Fibroblast of gingiva (primary cell): ENCODE measurements at regions not wholly inside any gene's neighbourhood (a gene's known extent, or its start where the extent isn't known, plus 50 kb on each side); places are given as distances from the start of the nearest gene placed in this dataset.

Experiments
- DNase-seq: peaks from one replicate; pipeline ENCODE4 v3.0.0-alpha.2; 2011; ENCODE audit warnings: low read depth

DNA sequence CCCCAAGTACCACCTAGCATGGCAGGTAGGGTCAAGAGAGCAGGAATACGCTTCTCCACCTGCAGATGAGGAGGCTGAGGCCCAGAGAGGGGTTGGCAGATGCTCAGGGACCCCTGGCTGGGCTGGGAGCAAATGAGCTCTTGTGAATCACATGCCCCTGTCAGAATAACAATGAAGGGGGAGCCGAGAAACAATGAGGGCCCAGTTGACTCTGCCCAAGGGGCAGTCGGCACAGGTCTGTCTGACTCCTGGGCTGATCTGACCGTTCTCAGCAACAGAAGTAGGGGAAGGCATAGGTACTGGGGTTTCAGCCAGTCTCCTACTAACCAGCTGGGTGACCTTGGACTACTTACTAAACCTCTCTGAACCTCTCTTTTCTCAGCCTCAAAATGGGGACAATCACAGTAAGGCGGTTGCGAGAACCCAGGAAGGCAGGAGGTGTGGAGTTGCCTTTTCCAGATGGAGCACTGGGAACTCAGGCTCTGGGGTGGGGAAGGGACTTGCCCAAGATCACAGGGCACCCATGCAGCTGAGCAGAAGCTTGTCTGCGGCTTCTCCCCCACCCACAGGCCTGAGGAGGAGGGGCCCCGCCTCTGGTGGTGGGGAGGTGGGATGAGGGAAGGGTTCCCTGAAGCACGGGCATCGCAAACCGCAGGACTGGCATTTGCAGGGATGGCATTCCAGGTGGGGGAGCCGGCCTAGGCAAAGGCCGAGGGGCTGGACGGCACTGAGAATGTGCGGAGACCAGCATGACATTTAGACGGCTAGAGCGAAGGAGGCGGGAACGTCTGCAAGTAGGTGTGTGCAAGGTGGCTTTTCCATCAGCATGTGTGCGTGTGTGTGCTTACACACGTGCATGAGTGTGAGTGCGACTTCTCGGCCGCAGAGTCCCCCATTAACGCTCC is 163.0 kb downstream of the MN1 start:
- no peak for DNase-seq

DNA sequence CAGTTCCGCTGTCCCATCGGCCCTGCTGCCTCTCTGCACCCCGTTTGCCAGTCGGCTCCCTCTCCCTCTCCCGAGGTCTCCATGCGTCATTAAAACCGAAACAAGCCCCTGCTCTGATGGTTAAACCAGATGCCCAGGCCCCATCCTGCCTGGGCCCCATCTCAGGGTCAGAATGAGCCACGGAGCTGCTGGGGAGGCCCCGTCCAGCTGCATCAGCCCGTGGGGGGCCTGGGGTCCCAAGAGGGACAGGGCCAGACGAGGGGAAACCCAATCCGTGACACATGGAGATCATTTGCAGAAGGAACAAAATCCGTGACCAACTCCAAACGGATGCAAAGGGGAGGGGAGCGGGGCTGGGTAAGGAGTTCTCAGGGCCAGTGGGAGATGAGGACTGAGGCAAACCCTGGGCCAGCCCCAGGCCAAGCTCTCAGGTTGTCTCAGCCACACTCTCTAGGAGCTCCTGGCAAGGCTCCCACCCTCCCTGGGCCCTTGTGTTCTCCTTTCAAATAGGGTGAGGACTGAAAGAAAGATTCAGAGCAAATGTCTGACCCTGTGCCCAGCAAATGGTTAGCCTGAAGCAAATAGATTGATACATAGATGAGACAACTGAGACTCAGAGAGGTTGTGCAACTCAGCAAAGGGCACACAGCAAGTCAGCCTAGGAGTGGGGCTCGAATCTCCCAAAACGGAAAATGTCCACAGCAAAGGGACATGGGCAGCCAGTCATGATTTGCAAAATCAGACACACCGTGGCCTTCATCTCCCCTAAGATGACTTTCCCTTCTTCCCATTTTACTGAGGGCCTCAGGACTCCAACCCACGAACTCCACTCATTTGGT is 162.1 kb downstream of the MN1 start:
- DNase-seq: peak; percentile 32

DNA sequence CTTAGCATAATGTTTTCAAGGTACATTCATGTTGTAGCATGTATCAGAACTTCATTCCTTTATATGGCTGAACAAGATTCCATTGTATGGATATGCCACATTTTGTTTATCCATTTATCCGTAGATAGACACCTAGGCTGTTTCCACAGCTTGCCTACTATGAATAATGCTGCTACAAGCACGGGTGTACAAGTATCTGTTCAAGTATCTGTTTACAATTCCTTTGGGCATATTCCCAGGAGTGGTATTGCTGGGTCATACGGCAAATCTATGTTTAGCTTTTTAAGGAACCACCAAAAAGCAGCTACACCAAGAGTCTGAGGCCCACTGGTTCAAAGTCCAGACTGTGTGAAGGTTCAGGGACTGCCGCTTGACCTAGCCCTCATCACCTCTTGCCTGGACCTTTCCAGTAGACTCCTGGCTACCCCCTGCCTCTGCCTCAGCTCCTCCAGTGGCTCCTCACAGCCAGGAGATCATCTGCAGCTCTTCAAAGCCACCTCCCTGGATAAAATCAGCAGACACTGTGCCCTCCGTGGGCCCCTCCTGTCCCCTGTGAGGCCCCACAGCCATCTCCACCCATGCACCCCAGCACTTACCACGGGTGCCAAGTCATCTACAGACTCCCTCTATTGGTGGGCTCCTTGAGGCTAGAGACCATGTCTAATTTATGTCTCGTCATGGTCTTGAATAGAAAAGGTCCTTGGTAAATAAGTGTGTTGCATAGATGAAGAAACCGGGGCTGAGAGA is 160.3 kb downstream of the MN1 start:
- peak; percentile 46 for DNase-seq

DNA sequence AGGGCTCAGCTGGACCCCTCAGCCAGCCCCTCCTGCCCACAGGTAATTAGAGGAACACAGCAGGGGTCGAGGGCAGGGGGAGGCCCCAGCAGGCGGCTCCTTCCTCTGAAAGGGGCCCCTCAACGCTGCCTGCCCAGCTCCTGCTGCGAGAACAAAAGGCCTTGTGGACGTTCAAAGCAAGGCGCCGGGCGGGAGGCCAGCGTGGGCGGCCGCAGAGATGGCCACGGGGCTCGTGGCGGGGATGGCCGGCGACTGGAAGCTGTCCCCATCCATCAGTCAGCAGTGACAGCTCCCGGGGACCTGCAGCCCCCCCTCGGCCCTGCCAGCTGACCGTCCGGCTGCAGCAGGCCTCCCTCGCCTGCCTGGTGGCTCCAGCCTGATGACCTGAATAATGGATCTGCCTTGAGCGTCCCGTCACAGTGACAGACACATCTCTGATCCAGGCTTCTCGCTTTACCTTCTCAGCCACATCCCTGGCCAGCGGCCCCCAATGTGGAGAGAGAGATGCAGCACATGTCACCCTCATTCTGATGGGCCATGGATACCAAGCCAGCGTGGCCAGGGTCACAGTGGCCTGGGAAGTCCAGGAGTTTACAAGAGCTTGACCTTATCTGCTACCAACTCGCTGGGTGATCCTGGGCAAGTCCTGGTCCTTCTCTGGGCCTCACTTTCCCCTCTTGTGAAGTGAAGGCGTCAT is 159.3 kb downstream of the MN1 start:
- no peak for DNase-seq

DNA sequence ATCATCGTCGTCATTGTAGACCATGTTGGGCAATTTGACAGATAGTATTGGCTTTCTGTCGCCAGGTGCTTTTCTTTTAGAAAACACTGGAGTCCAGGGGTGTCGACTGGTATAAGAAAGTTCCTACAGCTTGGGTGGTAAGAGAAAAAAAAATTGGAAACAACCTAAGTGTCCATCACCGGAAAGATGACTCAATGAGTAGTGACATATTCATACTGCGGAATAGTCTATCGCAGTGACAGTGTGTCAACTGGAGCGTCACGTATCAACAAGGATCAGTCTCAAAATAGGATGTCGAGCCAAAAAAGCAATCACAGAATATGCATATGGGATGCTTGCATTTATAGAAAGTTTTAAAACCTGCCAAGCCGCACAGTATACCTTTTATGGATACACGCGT is 157.6 kb downstream of the MN1 start:
- DNase-seq: no peak

DNA sequence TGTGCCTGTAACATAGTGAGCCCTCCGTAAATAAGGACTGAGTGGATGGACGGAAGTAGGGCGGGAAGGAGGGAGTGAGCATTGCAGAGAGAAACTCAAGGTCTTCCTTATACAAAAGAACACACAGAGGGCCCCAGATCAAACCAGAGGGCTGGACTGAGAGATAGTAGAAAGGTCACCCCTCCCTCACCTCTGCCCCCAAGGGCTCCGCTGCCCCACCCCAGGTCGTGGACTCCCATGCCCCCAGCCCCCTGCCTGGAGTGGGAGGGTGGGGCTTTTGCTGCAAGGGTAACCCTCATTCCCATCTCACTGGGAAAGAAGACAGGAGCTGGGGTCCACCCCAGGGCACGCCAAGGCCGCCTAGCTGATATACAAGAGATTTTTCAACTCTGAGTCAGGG is 157.0 kb downstream of the MN1 start:
- DNase-seq: no peak

DNA sequence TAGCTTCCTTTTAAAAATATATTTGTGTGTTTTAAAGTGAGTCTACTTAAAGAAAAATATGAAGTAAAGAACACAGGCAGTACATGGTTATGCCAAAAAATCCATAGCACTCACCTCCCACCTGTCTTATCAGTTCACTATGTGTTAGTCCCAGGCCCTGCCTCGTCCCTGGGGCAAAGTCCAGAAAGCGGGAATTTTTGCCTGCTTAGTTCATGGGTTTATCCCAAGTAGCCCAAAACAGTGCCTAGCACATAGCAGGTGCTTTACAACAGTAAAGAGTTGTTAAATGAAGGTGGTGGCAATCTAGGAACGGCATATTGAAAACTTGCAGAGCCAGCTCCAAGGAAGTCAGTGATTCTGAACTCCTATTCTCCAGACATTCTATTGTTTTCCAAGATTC is 154.0 kb downstream of the MN1 start:
- no peak for DNase-seq

DNA sequence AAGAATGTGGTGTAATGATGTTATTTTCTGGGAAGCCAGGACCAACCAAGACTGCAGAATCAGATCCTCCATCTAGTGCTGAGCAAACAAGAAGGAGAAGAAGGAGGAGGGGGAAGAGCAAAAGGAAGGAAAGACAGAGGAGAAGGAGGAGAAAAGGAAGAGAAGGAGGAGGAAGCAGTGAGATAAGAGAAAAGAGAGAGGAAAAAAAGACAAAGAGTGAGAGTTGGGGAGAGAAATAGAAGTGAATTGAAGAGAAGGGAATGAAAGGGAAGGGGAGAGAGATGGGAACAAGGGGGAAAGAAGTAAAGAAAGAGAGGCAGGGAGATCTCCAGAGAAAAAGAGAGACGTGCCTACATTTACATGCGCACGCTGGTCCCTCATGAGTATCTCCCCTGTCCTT is 153.5 kb downstream of the MN1 start:
- no peak for DNase-seq

DNA sequence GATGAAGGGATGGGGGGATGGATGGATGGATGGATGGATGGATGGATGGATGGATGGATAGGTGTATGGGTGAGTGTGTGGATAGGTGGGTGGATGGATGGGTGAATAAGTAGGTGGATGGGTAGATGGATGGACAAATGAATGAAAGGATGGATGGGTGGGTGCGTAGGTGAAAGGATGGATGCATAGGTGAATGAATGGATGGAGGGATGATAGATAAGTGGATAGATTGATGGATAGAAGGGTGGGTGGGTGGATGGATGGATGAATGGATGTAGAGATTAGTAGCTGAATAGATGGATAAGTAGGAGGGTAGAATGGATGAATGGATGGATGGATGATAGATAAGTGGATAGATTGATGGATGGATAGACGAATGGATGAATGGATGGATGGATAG is 152.7 kb downstream of the MN1 start:
- DNase-seq: no peak

DNA sequence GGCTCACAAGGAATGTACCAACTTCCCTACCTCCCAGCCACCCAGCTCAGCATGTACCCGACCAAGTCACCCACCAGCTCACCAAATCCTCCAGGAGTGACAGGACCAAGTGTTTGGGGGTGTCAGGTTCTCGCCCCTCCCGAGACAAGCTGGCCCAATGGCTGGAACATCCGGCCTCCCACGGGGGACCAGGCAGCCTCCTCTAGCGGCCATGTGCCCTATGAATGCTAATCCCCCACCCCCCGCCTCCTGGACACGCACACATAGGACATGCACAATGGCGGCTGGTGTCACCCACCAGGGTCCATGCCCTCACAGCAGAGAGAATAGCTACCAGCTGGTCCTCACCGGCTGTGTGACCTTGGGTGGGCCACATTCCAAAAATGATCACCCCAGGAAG is 151.0 kb downstream of the MN1 start:
- no peak for DNase-seq

DNA sequence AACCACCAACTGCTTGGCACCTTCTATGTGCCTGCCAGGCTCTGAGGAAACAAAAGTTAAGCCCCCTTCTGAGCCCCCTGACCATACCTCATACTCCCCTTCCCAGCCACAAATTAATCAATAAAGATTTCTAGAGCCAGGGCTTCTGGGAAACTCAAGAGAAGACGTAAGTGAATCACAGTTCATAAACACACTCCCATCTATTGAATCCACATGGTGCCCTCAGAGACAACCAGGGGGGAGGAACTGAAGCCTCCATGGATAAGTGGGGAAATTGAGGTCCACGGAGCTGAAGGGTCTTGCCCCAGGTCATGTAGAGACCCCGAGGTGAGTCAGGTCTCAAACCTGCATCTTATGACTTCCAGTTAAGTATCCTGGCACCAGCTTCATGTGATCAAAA is 150.6 kb downstream of the MN1 start:
- DNase-seq: no peak

DNA sequence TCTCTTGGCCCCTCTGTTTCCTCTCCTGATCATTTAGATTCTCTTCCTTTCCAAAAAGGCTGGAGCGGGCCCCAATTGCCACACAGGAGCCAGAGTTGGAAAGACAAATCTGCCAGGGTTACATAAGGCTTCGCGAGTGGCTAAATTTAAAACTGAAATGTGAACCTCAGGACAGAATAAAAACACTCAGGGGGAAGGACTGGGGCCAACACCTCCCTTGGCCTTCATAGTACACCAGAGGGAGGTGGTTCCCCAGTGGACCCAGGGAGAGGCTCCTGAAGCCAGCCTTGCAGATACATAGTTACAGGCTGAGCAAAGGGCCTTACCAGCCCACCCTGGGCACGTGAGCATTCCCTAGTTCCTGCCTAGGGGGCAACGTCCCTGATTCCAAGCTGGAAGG is 150.1 kb downstream of the MN1 start:
- peak; percentile 32 for DNase-seq

DNA sequence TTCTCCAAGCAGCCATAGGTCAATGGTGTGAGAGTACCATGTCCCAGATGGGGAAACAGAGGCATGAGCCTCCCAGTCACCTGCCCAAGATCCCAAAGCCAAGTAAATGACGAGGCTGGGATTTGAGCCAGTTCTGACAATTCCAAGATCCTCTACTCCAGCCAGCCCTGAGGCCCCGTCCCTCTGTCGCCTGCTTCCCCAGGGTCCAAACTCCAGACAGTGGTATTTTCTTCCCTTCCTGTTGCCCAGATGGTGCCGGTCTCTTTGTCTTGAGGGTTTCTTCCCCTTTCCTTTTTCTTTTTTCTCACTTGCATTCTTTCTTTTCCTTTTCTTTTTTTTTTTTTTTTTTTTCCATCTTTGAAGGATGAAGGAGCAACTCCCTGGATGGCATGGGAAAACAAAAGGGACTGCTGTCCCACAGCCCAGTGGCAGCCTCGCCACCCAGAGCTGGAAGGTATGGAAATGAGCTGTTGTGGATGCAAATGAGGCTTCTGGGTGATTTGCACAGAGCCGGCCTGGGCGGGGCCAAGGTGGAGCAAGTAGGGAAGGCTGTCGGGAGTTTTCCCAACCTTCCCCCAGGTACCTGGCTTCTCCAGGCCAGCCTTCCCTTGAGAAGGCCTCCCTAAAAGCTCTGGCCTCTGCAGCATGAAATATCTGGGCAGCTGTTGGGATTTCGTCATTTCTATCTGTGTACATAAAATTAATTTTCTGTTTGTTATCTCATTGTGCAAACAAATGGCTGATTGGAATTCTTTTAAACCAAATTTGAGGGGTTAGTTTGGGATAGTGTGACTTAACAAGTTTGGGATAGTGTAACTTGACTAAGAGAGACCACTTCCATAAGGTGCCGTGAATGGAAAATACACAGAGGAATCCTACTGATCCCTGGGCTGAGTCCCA is 146.8 kb downstream of the MN1 start:
- DNase-seq: no peak

DNA sequence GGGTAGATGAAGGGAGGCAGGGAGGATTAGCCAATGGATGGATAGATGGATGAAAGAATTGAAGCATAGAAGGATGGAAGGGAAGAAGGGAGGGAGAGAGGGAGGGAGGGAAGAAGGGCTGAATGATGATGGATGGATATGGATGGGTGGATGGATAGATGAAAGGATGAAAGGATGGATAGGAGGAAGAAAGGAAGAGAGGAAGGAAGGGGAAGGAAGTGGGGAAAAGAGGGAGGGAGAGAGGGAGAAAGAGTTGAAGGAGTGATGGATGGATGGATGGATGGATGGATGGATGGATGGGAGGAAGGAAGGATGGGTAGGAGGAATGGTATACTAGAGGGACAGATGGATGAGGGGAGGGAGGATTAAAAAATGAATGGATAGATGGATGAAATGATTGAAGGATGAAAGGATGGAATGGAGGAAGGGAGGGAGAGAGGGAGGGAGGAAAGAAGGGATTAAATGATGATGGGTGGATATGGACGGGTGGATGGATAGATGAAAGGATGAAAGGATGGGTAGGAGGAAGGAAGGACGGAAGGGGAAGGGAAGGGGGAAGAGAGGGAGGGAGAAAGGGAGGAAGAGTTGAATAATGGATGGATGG is 145.9 kb downstream of the MN1 start:
- DNase-seq: no peak

DNA sequence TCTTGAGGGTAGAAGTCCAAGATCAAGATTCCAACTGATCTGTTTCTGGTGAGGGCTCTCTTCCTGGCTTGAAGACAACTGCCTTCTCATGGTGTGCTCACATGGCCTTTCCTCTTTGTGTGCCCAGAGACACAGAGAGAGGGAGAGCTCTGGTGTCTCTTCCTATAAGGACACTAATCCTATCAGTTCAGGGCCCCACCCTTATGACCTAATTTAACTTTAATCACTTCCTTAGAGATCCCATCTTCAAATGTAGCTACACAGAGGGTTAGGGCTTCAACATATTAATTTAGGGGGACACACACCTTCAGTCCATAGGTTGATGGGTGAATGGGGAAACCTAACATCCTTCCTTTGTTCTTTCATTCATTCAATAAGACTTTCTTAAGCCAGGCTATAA is 144.6 kb downstream of the MN1 start:
- no peak for DNase-seq

DNA sequence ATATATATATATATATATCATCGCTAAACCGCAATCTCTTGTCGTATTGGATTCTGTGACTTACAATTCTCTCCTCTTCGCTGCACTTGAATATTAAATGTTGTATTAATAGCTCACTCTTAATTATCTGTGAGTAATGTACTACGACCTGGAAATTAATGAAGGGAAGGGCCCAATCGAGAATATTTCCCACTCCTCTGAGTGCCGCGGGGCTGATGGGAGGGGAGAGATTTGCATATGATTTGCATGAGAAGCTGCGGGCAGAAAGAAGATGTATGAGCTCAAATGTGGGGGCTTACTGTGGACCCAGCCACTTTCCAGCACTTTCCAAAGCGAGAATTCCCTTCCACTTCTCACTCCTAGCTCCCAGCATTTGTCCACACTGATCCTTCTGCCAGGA is 141.2 kb downstream of the MN1 start:
- DNase-seq: no peak

DNA sequence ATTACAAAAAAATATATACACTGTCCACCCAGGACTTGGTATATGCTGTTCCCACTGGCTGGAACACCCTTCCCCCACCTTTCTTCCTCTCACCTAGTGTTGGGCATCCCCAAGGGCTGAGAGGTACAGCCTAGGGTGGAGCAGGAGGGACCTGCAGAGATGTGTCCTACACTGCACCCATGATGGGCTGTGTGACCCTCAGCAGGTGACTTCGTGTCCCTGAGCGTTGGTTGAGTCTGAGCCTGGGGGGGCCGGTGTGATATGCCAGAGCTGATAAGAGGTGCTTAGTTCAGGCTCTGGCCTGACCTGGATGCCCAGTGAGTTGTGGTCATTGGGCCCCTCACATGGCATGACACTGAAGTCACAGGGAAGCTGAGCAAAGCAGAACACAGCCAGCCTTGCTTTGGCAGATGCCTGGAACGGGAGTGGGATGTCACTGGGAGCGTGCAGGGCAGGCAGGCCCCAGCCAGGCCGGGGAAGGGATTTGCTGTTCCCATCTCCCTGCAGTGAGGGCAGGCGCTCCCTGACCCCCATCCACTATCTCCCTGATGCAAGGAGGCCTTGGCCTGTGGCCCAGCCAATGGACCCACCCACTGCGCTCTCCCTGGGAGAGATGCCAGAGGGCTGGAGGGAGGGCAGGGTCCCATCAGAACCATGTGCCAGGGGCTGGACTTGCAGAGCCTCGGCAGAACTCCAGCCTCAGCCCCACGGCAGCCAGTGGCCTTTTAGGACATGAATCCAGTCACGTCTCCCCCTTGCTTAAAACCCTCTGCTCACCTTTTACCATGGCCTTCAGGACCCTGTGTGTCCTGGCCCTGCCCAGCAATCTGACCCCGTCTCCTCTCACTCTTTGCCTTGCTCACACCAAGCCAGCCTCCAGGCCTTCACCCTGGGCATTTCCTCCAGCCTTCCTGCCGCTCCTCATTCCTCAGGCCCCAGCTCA is 138.9 kb downstream of the MN1 start:
- no peak for DNase-seq

DNA sequence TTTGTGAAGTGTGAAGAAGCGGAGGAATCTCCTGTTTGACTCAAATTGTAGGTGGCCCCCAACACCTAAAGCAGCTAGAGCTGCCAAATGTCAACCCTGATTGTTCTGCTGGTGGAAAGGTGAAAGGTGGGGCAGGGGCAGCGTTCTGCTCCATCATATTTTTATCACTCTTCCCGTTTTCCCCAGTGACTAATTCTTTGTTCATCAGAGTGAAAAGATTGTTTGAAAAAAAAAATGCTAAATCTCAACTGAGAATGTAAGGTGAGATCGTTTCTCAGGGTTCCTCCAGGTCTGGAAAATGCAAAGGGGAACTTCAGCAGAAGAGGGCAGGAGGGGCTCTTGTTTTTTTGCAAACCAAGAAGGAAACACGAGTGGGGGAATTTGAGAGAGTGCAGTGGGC is 137.7 kb downstream of the MN1 start:
- DNase-seq: no peak

DNA sequence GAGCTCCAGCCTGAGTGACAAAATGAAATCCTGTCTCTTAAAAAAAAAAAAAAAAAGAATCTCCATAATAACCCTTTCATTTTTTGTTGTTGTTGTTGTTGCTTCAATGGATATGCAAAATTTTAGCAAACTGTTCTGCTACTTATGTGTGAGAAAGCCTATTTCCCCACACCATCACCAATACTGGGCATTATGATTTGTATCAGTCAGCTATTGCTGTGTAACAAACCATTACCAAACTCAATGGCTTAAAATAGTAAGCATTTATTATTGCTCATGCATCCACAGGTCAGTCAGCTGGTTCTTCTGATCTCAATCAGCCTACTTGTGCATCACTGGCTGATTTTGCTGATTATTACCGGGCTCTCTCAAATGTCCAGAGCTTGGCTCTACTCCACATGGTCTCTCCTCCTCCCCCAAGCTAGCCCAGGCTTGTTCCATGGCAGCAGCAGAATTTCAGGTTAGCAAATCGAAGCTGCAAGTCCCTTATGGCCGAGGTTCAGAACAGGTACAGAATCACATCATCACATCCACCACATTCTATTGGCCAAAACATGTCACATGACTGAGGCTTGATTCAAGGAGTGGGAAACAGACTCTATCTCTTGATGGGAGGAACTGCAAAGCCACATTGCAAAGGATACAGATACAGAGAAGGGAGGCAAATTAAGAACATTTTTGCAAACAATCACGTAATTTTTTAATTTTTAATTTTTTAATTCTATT is 135.1 kb downstream of the MN1 start:
- no peak for DNase-seq
